ENCODE measurements at regions not wholly inside any gene's neighbourhood (a gene's known extent, or its start where the extent isn't known, plus 50 kb on each side); places are given as distances from the start of the nearest gene placed in this dataset.
A peak's percentile ranks its signal among the peaks of the same experiment; 100 is the strongest.

DNA sequence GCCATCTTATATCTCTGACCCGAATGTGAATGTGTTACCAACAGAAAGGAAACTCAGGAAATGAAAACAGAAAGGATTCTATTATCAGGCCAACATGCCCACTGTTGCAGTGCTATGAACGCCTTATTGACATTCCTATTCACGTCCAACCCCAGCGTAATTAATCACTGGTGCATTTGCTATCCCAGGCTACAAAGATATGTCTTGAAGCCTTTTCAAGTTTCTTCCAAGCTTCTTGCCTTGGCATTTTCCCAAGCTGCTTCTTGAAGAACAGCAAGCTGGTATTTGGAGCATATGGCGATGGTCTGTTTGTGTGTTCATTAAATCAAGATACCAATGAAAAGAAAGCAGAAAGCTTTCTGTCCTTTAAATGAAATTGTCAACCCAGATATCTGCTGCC, 579.2 kb upstream of the ZNF462 start:
- DNase-seq (ENCODE audit: low read depth), result no peak
- TF ChIP-seq, protein P1, sequence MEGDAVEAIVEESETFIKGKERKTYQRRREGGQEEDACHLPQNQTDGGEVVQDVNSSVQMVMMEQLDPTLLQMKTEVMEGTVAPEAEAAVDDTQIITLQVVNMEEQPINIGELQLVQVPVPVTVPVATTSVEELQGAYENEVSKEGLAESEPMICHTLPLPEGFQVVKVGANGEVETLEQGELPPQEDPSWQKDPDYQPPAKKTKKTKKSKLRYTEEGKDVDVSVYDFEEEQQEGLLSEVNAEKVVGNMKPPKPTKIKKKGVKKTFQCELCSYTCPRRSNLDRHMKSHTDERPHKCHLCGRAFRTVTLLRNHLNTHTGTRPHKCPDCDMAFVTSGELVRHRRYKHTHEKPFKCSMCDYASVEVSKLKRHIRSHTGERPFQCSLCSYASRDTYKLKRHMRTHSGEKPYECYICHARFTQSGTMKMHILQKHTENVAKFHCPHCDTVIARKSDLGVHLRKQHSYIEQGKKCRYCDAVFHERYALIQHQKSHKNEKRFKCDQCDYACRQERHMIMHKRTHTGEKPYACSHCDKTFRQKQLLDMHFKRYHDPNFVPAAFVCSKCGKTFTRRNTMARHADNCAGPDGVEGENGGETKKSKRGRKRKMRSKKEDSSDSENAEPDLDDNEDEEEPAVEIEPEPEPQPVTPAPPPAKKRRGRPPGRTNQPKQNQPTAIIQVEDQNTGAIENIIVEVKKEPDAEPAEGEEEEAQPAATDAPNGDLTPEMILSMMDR (IDR thresholded peaks at IDR 0.05; ENCODE audit: insufficient read depth, low read depth, low read length, missing control alignments), result no peak

GRCh38 chr9:106284296-106284695, 578.7 kb upstream of the ZNF462 start:
- TF ChIP-seq, protein P1 (IDR thresholded peaks at IDR 0.05; ENCODE audit: insufficient read depth, low read depth, low read length, missing control alignments), result peak; percentile 13
- no peak overlapping the region for H3K4me3 ChIP-seq (ENCODE audit: low read length)
- peak; percentile 4 for DNase-seq (ENCODE audit: low read depth)

More for the DNA sequence above, 579.2 kb upstream of the ZNF462 start:
- H3K4me3 ChIP-seq (ENCODE audit: low read length), result no peak overlapping the region

DNA sequence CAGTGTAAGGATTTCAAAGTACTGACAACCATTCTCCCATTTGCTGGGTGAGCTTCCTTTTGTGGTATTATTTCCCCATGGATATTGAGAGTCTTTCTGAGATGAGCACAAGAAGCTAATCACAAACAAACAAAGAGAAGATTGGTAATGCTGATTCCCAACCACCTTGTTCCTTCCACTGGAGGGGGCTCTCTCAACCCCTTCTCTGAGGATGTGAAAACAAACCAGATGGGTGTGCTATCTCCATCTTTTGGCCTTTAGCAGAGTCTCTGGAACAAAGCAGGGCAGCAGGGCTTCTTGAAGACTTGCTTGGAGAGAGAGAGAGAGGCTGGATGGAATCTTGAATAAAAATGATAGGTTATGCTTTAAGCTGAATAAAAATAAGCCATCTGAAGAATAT, 576.7 kb upstream of the ZNF462 start:
- H3K4me3 ChIP-seq (ENCODE audit: low read length), result no peak overlapping the region
- DNase-seq (ENCODE audit: low read depth), result peak; percentile 47
- TF ChIP-seq, protein P1 (IDR thresholded peaks at IDR 0.05; ENCODE audit: insufficient read depth, low read depth, low read length, missing control alignments), result no peak

GRCh38 chr9:106287091-106287631, 575.8 kb upstream of the ZNF462 start:
- no peak overlapping the region for H3K4me3 ChIP-seq (ENCODE audit: low read length)
- DNase-seq (ENCODE audit: low read depth), result peak; percentile 21
- TF ChIP-seq, protein P1 (IDR thresholded peaks at IDR 0.05; ENCODE audit: insufficient read depth, low read depth, low read length, missing control alignments), result no peak

GRCh38 chr9:106287731-106288130, 575.2 kb upstream of the ZNF462 start:
- no peak for DNase-seq (ENCODE audit: low read depth)
- no peak overlapping the region for H3K4me3 ChIP-seq (ENCODE audit: low read length)

GRCh38 chr9:106288689-106289088, 574.3 kb upstream of the ZNF462 start:
- TF ChIP-seq, protein P1 (IDR thresholded peaks at IDR 0.05; ENCODE audit: insufficient read depth, low read depth, low read length, missing control alignments), result no peak
- no peak for DNase-seq (ENCODE audit: low read depth)
- no peak overlapping the region for H3K4me3 ChIP-seq (ENCODE audit: low read length)

More at GRCh38 chr9:106287731-106288130, 575.2 kb upstream of the ZNF462 start:
- TF ChIP-seq, protein P1 (IDR thresholded peaks at IDR 0.05; ENCODE audit: insufficient read depth, low read depth, low read length, missing control alignments), result no peak

GRCh38 chr9:106291786-106292185, 571.2 kb upstream of the ZNF462 start:
- TF ChIP-seq, protein P1 (IDR thresholded peaks at IDR 0.05; ENCODE audit: insufficient read depth, low read depth, low read length, missing control alignments), result no peak
- no peak for DNase-seq (ENCODE audit: low read depth)
- no peak overlapping the region for H3K4me3 ChIP-seq (ENCODE audit: low read length)

All from epithelial cell of esophagus (primary cell).